HepG2 (cell line): ENCODE measurements at regions not wholly inside any gene's neighbourhood (a gene's known extent, or its start where the extent isn't known, plus 50 kb on each side); places are given as distances from the start of the nearest gene placed in this dataset.

Experiments
- ATAC-seq: fragments of 200-7000 bp; cut with Tn5 transposase; 3 replicates; pipeline ENCODE4 v1.9.1; 2020; ENCODE audit warnings: mild to moderate bottlenecking, moderate library complexity
- BruUV-seq: library from RNA; stranded (reverse); fragments of 400-500 nt; replicated peaks from 2 replicates; lab custom pipeline; 2021; lab: Mats Ljungman, UMichigan
- CTCF ChIA-PET: fragments of 300-600 bp; formaldehyde crosslinking; extraction: SDS; loops from one replicate; lab custom pipeline; 2021; ENCODE audit warnings: low total read pairs, inconsistent platforms, low intra/inter-chr PET ratio; lab: Yijun Ruan, JAX
- POLR2A ChIA-PET: fragments of 350-600 bp; sonication (Branson Sonifier 250); formaldehyde crosslinking; loops from one replicate; lab custom pipeline; 2020; ENCODE audit warnings: antibody characterized with exemption, inconsistent platforms; lab: Yijun Ruan, JAX
- DNase-seq: peaks from one replicate; pipeline ENCODE4 v3.0.0-alpha.2; 2015; ENCODE audit warnings: low spot score
- FAIRE-seq: peaks from 3 replicates; lab custom pipeline; 2011; peaks lifted over from hg19 to GRCh38; lab: Jason Lieb, UNC
- H2AFZ ChIP-seq: one replicate; pipeline ENCODE4 v1.6.1; 2011; ENCODE audit warnings: low read length, inconsistent platforms
- H3K27ac ChIP-seq: fragments of 300-600 bp; 3 replicates; pipeline ENCODE4 v1.8.0; 2011; ENCODE audit warnings: mixed run types, mild to moderate bottlenecking, mixed read lengths, low read length, inconsistent platforms; ENCODE audit not compliant: insufficient read depth; ENCODE audit errors: extremely low read length
- H3K27me3 ChIP-seq, 2 experiments: fragments of 200-600 bp in 1 of 2; 2 replicates in 1 of 2; 3 replicates in 1 of 2; pipeline versions ENCODE4 v1.6.0 to v1.8.0; 2011; ENCODE audit warnings: low read length in 2 of 2, mild to moderate bottlenecking in 2 of 2, moderate library complexity in 2 of 2, inconsistent platforms in 1 of 2; ENCODE audit not compliant: insufficient read depth in 2 of 2, control insufficient read depth in 1 of 2
- H3K36me3 ChIP-seq, 2 experiments: fragments of 200-600 bp in 1 of 2; replicated peaks in 1 of 2; 2 replicates in 1 of 2; 3 replicates in 1 of 2; pipeline versions ENCODE4 v1.5.1 to v1.8.0; 2011; ENCODE audit warnings: low read length in 2 of 2, inconsistent platforms in 1 of 2; ENCODE audit not compliant: insufficient read depth in 2 of 2, control insufficient read depth in 1 of 2
- H3K4me1 ChIP-seq: 2 replicates; pipeline ENCODE4 v1.5.1; 2012; ENCODE audit warnings: low read length, inconsistent platforms; ENCODE audit not compliant: insufficient read depth
- H3K4me2 ChIP-seq: 2 replicates; pipeline ENCODE4 v1.6.0; 2011; ENCODE audit warnings: low read depth, low read length, inconsistent platforms
- H3K4me3 ChIP-seq, 3 experiments: fragments of 200-600 bp in 1 of 3; sonication (generic), shearing (Covaris generic) in 1 of 3; replicated peaks in 1 of 3; 2 replicates each; pipeline ENCODE4 v1.5.1; 2011 to 2016; ENCODE audit warnings: low read length in 3 of 3, inconsistent platforms in 2 of 3, low read depth in 2 of 3, mild to moderate bottlenecking in 2 of 3, control low read depth in 1 of 3, mixed read lengths in 1 of 3; ENCODE audit not compliant: insufficient read depth in 1 of 3
- H3K79me2 ChIP-seq: one replicate; pipeline ENCODE4 v1.6.1; 2011; ENCODE audit warnings: low read length, inconsistent platforms; ENCODE audit not compliant: insufficient read depth
- H3K9ac ChIP-seq: 2 replicates; pipeline ENCODE4 v1.6.0; 2011; ENCODE audit warnings: mild to moderate bottlenecking, low read depth, low read length, inconsistent platforms; ENCODE audit not compliant: insufficient read depth
- H3K9me3 ChIP-seq: 2 replicates; pipeline ENCODE4 v1.5.1; 2012; ENCODE audit warnings: mild to moderate bottlenecking, low read length
- H4K20me1 ChIP-seq: 2 replicates; pipeline ENCODE4 v1.6.0; 2011; ENCODE audit warnings: inconsistent platforms, mild to moderate bottlenecking, low read length, moderate library complexity; ENCODE audit not compliant: insufficient read depth
- ATAD3A ChIP-seq: sonication (generic); formaldehyde crosslinking; IDR thresholded peaks from 2 replicates; pipeline ENCODE4 v1.4.0; 2020; ENCODE audit warnings: missing genetic modification reagents
- DPF2 ChIP-seq: sonication (generic); formaldehyde crosslinking; IDR thresholded peaks from 2 replicates; pipeline ENCODE4 v1.4.0; 2020; ENCODE audit warnings: mild to moderate bottlenecking, low read depth, missing genetic modification reagents, borderline replicate concordance
- HINFP ChIP-seq: sonication (generic); formaldehyde crosslinking; IDR thresholded peaks from 2 replicates; pipeline ENCODE4 v1.4.0; 2020; ENCODE audit warnings: low read depth, mild to moderate bottlenecking, missing genetic modification reagents
- HMGXB4 ChIP-seq, 2 experiments: sonication (generic) in 1 of 2; formaldehyde crosslinking in 1 of 2; IDR thresholded peaks; 2 replicates each; pipeline versions ENCODE4 v1.4.0 to v1.6.1; 2018 to 2020; ENCODE audit warnings: missing genetic modification reagents in 2 of 2, borderline replicate concordance in 1 of 2, low read depth in 1 of 2, mild to moderate bottlenecking in 1 of 2, missing biosample characterization in 1 of 2
- HNF1B ChIP-seq: sonication (generic); formaldehyde crosslinking; IDR thresholded peaks from 2 replicates; pipeline ENCODE4 v1.5.1; 2020; ENCODE audit warnings: mild to moderate bottlenecking, moderate library complexity, missing genetic modification reagents
- HNRNPUL1 ChIP-seq: fragments of 200-400 bp; formaldehyde crosslinking; IDR thresholded peaks from 2 replicates; pipeline ENCODE4 v1.6.1; 2017; ENCODE audit warnings: low read depth, mild to moderate bottlenecking, low read length, moderate library complexity
- MAFG ChIP-seq: sonication (generic); formaldehyde crosslinking; IDR thresholded peaks from 2 replicates; pipeline ENCODE4 v1.5.1; 2020; ENCODE audit warnings: mild to moderate bottlenecking, missing genetic modification reagents
- SAP130 ChIP-seq: IDR thresholded peaks from 2 replicates; pipeline ENCODE4 v1.6.1; 2016; ENCODE audit warnings: low read depth
- ZBED4 ChIP-seq: sonication (generic); formaldehyde crosslinking; IDR thresholded peaks from 2 replicates; pipeline ENCODE4 v1.4.0; 2020; ENCODE audit warnings: missing genetic modification reagents, borderline replicate concordance
- ZBTB1 ChIP-seq: sonication (generic); formaldehyde crosslinking; IDR thresholded peaks from 2 replicates; pipeline ENCODE4 v1.4.0; 2020; ENCODE audit warnings: missing genetic modification reagents, borderline replicate concordance
- ZBTB2 ChIP-seq: sonication (generic); formaldehyde crosslinking; IDR thresholded peaks from 2 replicates; pipeline ENCODE4 v1.8.0; 2022; ENCODE audit warnings: low read depth, missing genetic modification reagents
- ZNF143 ChIP-seq: sonication (generic); formaldehyde crosslinking; IDR thresholded peaks from 2 replicates; pipeline ENCODE4 v1.4.0; 2020; ENCODE audit warnings: missing genetic modification reagents
- ZNF207 ChIP-seq: fragments of 450-650 bp; IDR thresholded peaks from 2 replicates; pipeline ENCODE4 v1.6.1; 2016; ENCODE audit warnings: antibody characterized with exemption, borderline replicate concordance
- ZNF501 ChIP-seq: sonication (generic); formaldehyde crosslinking; IDR thresholded peaks from 2 replicates; pipeline ENCODE4 v1.5.1; 2020; ENCODE audit warnings: mild to moderate bottlenecking, moderate library complexity, missing genetic modification reagents
- WGBS: methylation state at CpG from one replicate; pipeline ENCODE4 v1.1.6; 2017; ENCODE audit warnings: low lambda C conversion rate; 5-methylcytosine and 5-hydroxymethylcytosine counted together
- in situ Hi-C: cut with HindIII; loops from 2 replicates; pipeline ENCODE4 v1.10.0; 2017; ENCODE audit warnings: low pct_unique_long_range_greater_than_20kb; ENCODE audit not compliant: extremely low pct_ligation_motif_present
- intact Hi-C: fragments of 100-400 bp; cut with micrococcal nuclease; formaldehyde crosslinking; loops from one replicate; pipeline ENCODE4 v1.10.0; 2022; ENCODE audit not compliant: unreplicated experiment

- Histone ChIP-seq H3K79me2 (no peaks in the 10 kb centered on the region), H3K9ac (no peak overlapping the region), H2AFZ (no peak overlapping the region), H3K27ac (no peak overlapping the region), H3K36me3 (no peaks in the 10 kb centered on the region), H3K4me1 (peaks cover 39% of the 10 kb centered on the region), H3K4me2 (no peak overlapping the region), H3K27me3 (no peaks in the 10 kb centered on the region), H3K9me3 (no peaks in the 10 kb centered on the region), H3K4me3 (no peak overlapping the region), H4K20me1 (no peaks in the 10 kb centered on the region)
- no peak for FAIRE-seq
- CTCF ChIA-PET, result no interaction called here
- POLR2A ChIA-PET, result no interaction called here
- BruUV-seq, result no TSS peak
- no peak for ATAC-seq
- intact Hi-C loops (loop anchor here (5.0 kb wide), 2 partner anchors 372 to 643 kb away; no protein-coding TSS in a partner anchor), in situ Hi-C loops (loop anchor here (5.0 to 10.0 kb wide), 3 partner anchors 83 to 646 kb away; no protein-coding TSS in a partner anchor)
- DNase-seq, result no peak
- 22% methylated on average over 6 of the region's 6 CpGs for whole genome bisulfite sequencing
- TF ChIP-seq ZBTB2 (CRISPR knock-in tag), result no peak
- TF ChIP-seq ZBTB1 (CRISPR knock-in tag), result no peak
- no peak for TF ChIP-seq ZBED4 (CRISPR knock-in tag)
- no peak for TF ChIP-seq DPF2 (CRISPR knock-in tag)
- TF ChIP-seq HMGXB4 (CRISPR knock-in tag; IDR thresholded peaks at IDR 0.05; ENCODE audit: borderline replicate concordance in 1 of 2, low read depth in 1 of 2), result no peak
- TF ChIP-seq ZNF501 (CRISPR knock-in tag), result no peak
- no peak for TF ChIP-seq SAP130 (CRISPR knock-in tag)
- no peak for TF ChIP-seq ZNF207
- TF ChIP-seq ATAD3A (CRISPR knock-in tag), result no peak
- TF ChIP-seq MAFG (CRISPR knock-in tag), result no peak
- no peak for TF ChIP-seq HNF1B (CRISPR knock-in tag)
- TF ChIP-seq ZNF143 (CRISPR knock-in tag), result no peak
- TF ChIP-seq HNRNPUL1, result no peak
- TF ChIP-seq HINFP (CRISPR knock-in tag), result no peak
Observed at GRCh38 chr6:12230523-12230922, 59.6 kb upstream of the EDN1 start.
